TTC549 (cell line): ENCODE measurements at regions not wholly inside any gene's neighbourhood (a gene's known extent, or its start where the extent isn't known, plus 50 kb on each side); places are given as distances from the start of the nearest gene placed in this dataset.
A peak's percentile ranks its signal among the peaks of the same experiment; 100 is the strongest.

Experiments
- FAIRE-seq: peaks from 2 replicates; lab custom pipeline; 2012; peaks lifted over from hg19 to GRCh38; lab: Jason Lieb, UNC

GRCh38 chr1:60984062-60984799 lies 98.1 kb upstream of the NFIA start:
- no peak for FAIRE-seq

GRCh38 chr1:60983701-60984061 lies 98.7 kb upstream of the NFIA start:
- FAIRE-seq: no peak

GRCh38 chr1:60982539-60982938 lies 99.8 kb upstream of the NFIA start:
- no peak for FAIRE-seq

GRCh38 chr1:60981357-60981756 lies 101.0 kb upstream of the NFIA start:
- FAIRE-seq: no peak

- no peak for FAIRE-seq
These were observed 103.7 kb upstream of the NFIA start for GRCh38 chr1:60978421-60979357.

GRCh38 chr1:60977661-60978060 lies 104.7 kb upstream of the NFIA start:
- FAIRE-seq: peak; percentile 57

- FAIRE-seq: no peak
These were observed 107.6 kb upstream of the NFIA start for GRCh38 chr1:60974524-60975372.

GRCh38 chr1:60973668-60974067 lies 108.7 kb upstream of the NFIA start:
- no peak for FAIRE-seq

GRCh38 chr1:60972841-60973364 lies 109.5 kb upstream of the NFIA start:
- no peak for FAIRE-seq

GRCh38 chr1:60971330-60971729 lies 111.0 kb upstream of the NFIA start:
- FAIRE-seq: no peak

GRCh38 chr1:60969971-60970509 lies 112.3 kb upstream of the NFIA start:
- no peak for FAIRE-seq

- FAIRE-seq: no peak
These were observed 117.0 kb upstream of the NFIA start for GRCh38 chr1:60965280-60965854.

- FAIRE-seq: no peak
These were observed 119.0 kb upstream of the NFIA start for GRCh38 chr1:60963167-60963940.

GRCh38 chr1:60960891-60961461 lies 121.4 kb upstream of the NFIA start:
- no peak for FAIRE-seq

GRCh38 chr1:60959701-60960100 lies 122.7 kb upstream of the NFIA start:
- no peak for FAIRE-seq

GRCh38 chr1:60958001-60958400 lies 124.4 kb upstream of the NFIA start:
- no peak for FAIRE-seq

GRCh38 chr1:60956520-60956919 lies 125.8 kb upstream of the NFIA start:
- FAIRE-seq: no peak

GRCh38 chr1:60952612-60953111 lies 129.7 kb upstream of the NFIA start:
- FAIRE-seq: no peak

GRCh38 chr1:60950224-60951063 lies 131.9 kb upstream of the NFIA start:
- no peak for FAIRE-seq
